Muscle of back (tissue), 3 donors: ENCODE measurements at regions not wholly inside any gene's neighbourhood (a gene's known extent, or its start where the extent isn't known, plus 50 kb on each side); places are given as distances from the start of the nearest gene placed in this dataset.

Experiments
- DNase-seq, 3 donors: peaks; one replicate each; pipeline versions ENCODE4 v3.0.0 to v3.0.0-alpha.2; 2013

- DNase-seq = peak in 2 of 3 donors; percentile 43 to 64
Observed at GRCh38 chr2:104158191-104158590, 695.7 kb upstream of the POU3F3 start.

GRCh38 chr2:104163611-104164130, 690.2 kb upstream of the POU3F3 start:
- DNase-seq = no peak

- DNase-seq = no peak
Observed at GRCh38 chr2:104164721-104165252, 689.1 kb upstream of the POU3F3 start.

- DNase-seq = no peak
Observed at GRCh38 chr2:104177179-104177578, 676.7 kb upstream of the POU3F3 start.

- no peak for DNase-seq
Observed at GRCh38 chr2:104179644-104180043, 674.3 kb upstream of the POU3F3 start.

- no peak for DNase-seq
Observed at GRCh38 chr2:104200533-104201168, 653.3 kb upstream of the POU3F3 start.

GRCh38 chr2:104213758-104214157, 640.2 kb upstream of the POU3F3 start:
- no peak for DNase-seq

- DNase-seq = no peak
Observed at GRCh38 chr2:104215269-104216161, 638.4 kb upstream of the POU3F3 start.

GRCh38 chr2:104233591-104233990, 620.3 kb upstream of the POU3F3 start:
- no peak for DNase-seq

GRCh38 chr2:104236491-104236890, 617.4 kb upstream of the POU3F3 start:
- no peak for DNase-seq

GRCh38 chr2:104240984-104241383, 612.9 kb upstream of the POU3F3 start:
- no peak for DNase-seq

GRCh38 chr2:104249629-104250028, 604.3 kb upstream of the POU3F3 start:
- no peak for DNase-seq

- DNase-seq = no peak
Observed at GRCh38 chr2:104250635-104251034, 603.3 kb upstream of the POU3F3 start.

- no peak for DNase-seq
Observed at GRCh38 chr2:104254017-104254416, 599.9 kb upstream of the POU3F3 start.

- no peak for DNase-seq
Observed at GRCh38 chr2:104262714-104263113, 591.2 kb upstream of the POU3F3 start.

- DNase-seq = no peak
Observed at GRCh38 chr2:104279646-104280045, 574.3 kb upstream of the POU3F3 start.

- DNase-seq = no peak
Observed at GRCh38 chr2:104280216-104280615, 573.7 kb upstream of the POU3F3 start.

- peak in 2 of 3 donors; percentile 30 to 40 for DNase-seq
Observed at GRCh38 chr2:104286841-104287240, 567.1 kb upstream of the POU3F3 start.

- no peak for DNase-seq
Observed at GRCh38 chr2:104289651-104290565, 564.0 kb upstream of the POU3F3 start.

- DNase-seq = no peak
Observed at GRCh38 chr2:104290566-104290891, 563.4 kb upstream of the POU3F3 start.

- DNase-seq = no peak
Observed at GRCh38 chr2:104312684-104313083, 541.2 kb upstream of the POU3F3 start.
